Thyroid gland (tissue), 4 donors: ENCODE measurements at regions not wholly inside any gene's neighbourhood (a gene's known extent, or its start where the extent isn't known, plus 50 kb on each side); places are given as distances from the start of the nearest gene placed in this dataset.

Experiments used
- CTCF ChIP-seq, 6 experiments: fragments of 200-600 bp in 3 of 6; fragments of 450-650 bp in 3 of 6; sonication (generic) in 3 of 6; IDR thresholded peaks; one replicate each; pipeline ENCODE4 v1.5.1; 2016 to 2019; ENCODE audit warnings: antibody characterized with exemption in 6 of 6, mild to moderate bottlenecking in 2 of 6, inconsistent platforms in 1 of 6, moderate library complexity in 1 of 6
- POLR2A ChIP-seq, 2 donors: fragments of 450-650 bp; IDR thresholded peaks; one replicate each; pipeline ENCODE4 v1.6.1; 2017; ENCODE audit warnings: antibody characterized with exemption in 2 of 2, mild to moderate bottlenecking in 2 of 2, moderate library complexity in 1 of 2

DNA sequence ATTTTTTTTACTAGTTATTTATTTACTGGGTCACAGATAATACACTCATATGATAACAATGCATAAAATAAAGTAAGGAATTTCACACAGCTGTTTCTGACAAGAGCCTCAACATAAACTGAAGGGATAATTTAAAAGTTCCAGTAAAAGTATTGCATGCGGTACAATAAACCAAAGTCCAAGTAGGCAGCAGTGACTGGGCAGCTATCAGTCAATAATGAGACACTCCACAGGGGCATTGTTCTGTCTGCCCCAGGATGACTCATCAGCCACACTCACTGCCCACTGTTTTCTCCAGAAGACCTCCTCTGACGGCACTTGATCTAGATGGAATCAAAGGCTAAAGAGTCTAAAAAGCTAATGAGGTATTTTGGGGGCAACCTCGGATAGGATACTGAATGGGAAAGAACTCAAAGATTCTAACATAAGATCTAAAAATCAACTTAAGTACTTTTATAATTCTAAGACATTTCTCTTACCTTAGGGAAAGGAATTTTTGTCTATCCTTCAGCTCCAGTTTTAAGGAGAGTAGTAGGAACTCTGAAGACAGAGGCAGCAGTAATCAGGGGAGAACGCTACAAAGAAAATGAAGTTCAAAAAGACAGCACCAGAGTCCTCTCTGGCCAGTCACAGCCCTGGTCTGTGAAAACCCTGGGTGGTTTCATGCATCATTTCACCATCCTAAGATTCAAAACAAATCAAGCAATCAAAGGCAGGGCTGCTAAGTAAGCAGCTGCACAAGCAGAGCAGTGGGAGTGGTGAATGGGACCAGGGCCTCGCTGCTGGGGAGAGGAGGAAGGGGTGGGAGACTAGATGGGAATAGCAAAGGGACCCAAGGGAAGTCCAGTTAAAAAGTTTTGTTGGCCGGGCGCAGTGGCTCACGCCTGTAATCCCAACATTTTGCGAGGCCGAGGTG, 175.1 kb downstream of the AVL9 start:
- no peak for TF ChIP-seq CTCF (IDR thresholded peaks at IDR 0.05)
- TF ChIP-seq POLR2A (IDR thresholded peaks at IDR 0.05): no peak
